Stimulated activated effector memory CD8-positive, alpha-beta T cell treated with anti-CD3 and anti-CD28 coated beads, Interleukin-12 subunit alpha, Interleukin-12 subunit beta, amount 100 ng/mL, for 72 hours (primary cell): ENCODE measurements at regions not wholly inside any gene's neighbourhood (a gene's known extent, or its start where the extent isn't known, plus 50 kb on each side); places are given as distances from the start of the nearest gene placed in this dataset.
"Not testable (repeated sequence)": the region's sequence is repeated elsewhere in the genome, so short reads cannot be mapped to it uniquely, and the experiment has no call there.

Experiments used
- ATAC-seq: fragments of 150-1000 bp; cut with Tn5 transposase; 2 replicates; pipeline ENCODE4 v1.10.0; 2021
- DNase-seq, 2 donors: peaks; one replicate each; pipeline ENCODE4 v3.0.0; 2021 to 2022; ENCODE audit warnings: low spot score in 2 of 2
- H3K27ac Mint-ChIP-seq: one replicate; pipeline ENCODE4 v1.8.0; 2022; ENCODE audit warnings: mild to moderate bottlenecking, mixed read lengths
- H3K36me3 Mint-ChIP-seq: one replicate; pipeline ENCODE4 v1.8.0; 2022; ENCODE audit warnings: mild to moderate bottlenecking, mixed read lengths
- H3K4me1 Mint-ChIP-seq: one replicate; pipeline ENCODE4 v1.8.0; 2022; ENCODE audit warnings: mixed read lengths
- H3K4me3 Mint-ChIP-seq: one replicate; pipeline ENCODE4 v1.8.0; 2022; ENCODE audit warnings: mild to moderate bottlenecking, mixed read lengths
- H3K9me3 Mint-ChIP-seq: one replicate; pipeline ENCODE4 v1.8.0; 2022; ENCODE audit warnings: mixed read lengths

DNA sequence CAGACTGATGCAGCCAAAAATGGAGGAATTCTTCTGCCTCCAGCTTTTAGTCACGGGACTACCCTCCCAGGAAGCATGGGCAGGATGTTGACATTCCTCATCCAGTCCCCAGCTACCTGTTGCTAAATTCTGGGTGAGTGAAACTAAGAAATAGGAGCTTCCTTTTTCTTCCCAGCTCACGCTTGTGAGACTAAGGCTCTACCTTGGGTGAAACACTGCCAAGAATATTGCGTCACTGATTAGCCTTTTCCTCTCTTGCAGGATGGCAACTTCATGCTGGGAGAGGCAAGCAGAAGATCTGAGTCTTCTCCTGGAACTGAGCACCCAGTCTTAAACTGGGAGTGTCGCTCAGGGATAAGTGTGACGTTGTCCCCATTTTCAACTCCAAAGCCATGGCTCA lies 59.7 kb downstream of the RNU2-63P start:
- H3K36me3 Mint-ChIP-seq, H3K4me3 Mint-ChIP-seq, H3K27ac Mint-ChIP-seq, H3K9me3 Mint-ChIP-seq, H3K4me1 Mint-ChIP-seq, ATAC-seq, DNase-seq: not testable (repeated sequence)

DNA sequence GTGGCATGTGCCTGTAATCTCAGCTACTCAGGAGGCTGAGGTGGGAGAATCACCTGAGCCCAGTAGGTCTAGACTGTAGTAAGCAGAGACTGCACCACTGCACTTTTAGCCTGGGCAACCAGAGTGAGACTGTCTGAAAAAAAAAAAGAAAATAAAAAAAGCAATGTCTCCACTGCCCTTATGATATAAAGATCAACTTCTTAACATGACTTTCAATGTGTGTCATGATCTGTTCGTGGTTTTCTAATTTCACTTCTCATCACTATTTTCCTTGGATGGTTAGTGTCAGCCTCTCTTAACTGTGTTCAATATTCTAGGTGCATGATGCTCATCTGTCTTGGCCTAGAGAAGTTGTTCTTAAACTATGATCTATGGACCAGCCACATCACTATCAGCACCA lies 67.3 kb downstream of the RNU2-63P start:
- not testable (repeated sequence) for H3K27ac Mint-ChIP-seq, H3K4me1 Mint-ChIP-seq, H3K36me3 Mint-ChIP-seq, DNase-seq, H3K4me3 Mint-ChIP-seq, H3K9me3 Mint-ChIP-seq
- ATAC-seq, result peak; percentile 70

DNA sequence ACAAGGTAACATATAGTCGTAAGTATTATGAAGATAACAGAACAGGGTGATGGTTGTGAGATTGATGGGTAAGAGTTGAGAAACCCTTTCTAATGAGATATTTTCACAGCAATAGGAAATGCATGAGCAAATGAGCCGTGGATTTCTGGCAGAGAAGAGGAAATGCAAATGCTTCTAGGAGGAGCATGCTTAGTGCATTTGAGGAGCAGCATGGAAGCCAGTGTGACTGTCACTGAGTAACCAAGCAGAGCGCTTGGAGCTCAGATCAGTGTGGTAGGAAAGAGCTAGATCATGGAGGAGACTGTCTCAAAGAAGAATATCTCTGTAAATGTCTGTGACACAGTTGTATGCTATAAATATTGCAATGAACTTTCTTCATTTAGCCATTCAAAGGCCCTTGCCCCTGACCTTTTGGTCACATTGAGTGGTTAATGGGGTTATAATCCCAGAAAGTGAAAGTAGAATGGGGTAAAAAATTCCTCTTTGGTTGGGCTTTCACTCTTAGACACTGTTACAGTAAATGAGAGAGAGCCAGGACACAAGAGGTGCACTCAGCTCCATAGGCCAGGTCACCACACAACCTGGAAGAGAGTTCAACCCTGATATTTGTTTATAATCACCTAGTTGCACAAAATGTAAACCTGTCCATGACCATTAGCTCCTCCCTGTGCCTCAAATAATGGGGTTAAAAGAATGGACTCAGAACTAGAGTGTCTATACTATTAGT lies 69.5 kb downstream of the RNU2-63P start:
- H3K9me3 Mint-ChIP-seq, H3K4me1 Mint-ChIP-seq, H3K36me3 Mint-ChIP-seq, ATAC-seq, DNase-seq, H3K27ac Mint-ChIP-seq, H3K4me3 Mint-ChIP-seq: not testable (repeated sequence)

DNA sequence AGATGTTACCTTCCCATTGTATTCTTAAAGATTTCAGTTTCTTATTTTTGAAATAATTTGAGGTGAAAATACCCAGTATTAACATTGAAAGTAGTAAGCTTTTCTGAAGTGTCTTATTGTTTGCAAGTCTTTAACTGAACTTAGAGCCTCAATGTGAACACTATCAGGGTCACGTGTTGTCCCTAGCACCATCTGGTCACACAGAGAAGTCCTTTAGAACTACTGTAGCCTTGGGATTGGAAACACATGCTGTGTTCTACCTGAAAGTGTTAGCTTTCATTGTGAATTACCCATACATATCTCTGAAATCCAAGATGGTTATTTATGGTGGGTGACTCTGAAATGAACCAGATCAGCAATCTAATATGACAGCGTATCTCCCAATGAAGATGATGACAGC lies 77.0 kb downstream of the RNU2-63P start:
- not testable (repeated sequence) for H3K4me1 Mint-ChIP-seq, ATAC-seq, H3K27ac Mint-ChIP-seq, H3K9me3 Mint-ChIP-seq, H3K4me3 Mint-ChIP-seq, H3K36me3 Mint-ChIP-seq, DNase-seq

DNA sequence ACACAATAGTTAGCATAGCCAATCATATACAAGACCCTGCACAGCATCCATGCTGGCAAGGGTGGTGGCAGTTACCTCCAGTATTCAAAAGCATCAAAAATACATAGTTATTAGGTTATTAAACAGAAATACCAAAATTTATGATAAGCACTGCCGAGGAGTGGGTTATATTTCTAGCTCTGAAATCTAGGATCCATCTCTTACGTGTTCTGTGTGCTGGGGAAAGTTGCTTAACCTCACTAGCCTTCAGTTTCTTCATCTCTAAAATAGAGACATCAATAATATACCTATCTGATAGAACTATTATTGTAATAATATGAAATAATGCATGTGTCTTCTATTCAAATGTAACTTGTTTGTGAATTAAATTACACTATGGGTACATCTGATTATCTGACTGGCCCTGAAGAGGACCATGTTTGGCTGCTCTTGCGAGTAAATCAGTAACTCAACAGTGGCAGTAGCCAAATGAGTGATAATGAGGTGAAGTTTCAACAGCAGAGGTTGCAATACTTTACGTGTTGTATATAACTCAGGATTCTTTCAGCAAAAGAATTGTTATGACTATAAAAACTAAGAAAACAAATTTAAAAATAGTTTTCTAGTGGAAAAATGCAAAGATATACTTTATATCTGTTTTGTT lies 93.5 kb upstream of the RGPD2 start:
- not testable (repeated sequence) for H3K27ac Mint-ChIP-seq, DNase-seq, H3K36me3 Mint-ChIP-seq, ATAC-seq, H3K9me3 Mint-ChIP-seq, H3K4me3 Mint-ChIP-seq, H3K4me1 Mint-ChIP-seq

DNA sequence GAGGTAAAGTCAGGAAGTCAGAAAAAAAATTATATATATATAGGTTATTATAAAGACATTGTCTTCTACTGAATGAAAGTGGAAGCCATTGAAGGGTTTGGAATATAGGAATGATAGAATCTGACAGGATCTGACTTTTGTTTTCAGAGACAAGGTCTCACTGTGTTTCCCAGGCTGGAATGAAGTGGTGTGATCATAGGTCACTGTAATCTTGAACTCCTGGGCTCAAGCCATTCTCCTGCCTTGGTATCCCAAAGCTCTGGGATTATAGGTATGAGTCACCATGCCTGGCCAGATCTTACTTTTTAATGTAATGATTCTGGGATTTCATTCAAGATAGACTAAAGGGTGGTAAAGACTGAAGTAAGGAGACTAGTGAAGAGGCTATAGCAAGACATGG lies 91.6 kb upstream of the RGPD2 start:
- not testable (repeated sequence) for H3K36me3 Mint-ChIP-seq, ATAC-seq, H3K9me3 Mint-ChIP-seq, H3K27ac Mint-ChIP-seq, H3K4me3 Mint-ChIP-seq, DNase-seq, H3K4me1 Mint-ChIP-seq

DNA sequence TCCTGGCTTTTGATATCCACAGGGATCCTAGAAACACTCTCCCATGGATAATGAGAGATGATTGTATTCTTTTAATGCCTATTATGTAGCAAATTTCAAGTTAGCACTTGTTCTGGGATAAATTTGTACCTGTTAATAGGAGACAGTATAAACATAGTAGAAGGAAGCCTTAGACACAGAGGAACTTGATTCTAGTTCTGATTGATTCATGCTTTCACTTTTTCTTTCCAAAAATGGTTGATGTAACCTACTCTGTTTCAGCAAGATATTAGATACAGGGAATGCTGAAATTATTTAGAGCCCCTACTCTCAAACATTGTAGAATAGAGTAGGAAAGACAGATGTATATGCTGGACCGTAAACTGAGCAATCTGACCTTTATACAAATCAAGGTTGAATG lies 85.3 kb upstream of the RGPD2 start:
- H3K9me3 Mint-ChIP-seq, DNase-seq, ATAC-seq, H3K27ac Mint-ChIP-seq, H3K36me3 Mint-ChIP-seq, H3K4me3 Mint-ChIP-seq, H3K4me1 Mint-ChIP-seq: not testable (repeated sequence)

DNA sequence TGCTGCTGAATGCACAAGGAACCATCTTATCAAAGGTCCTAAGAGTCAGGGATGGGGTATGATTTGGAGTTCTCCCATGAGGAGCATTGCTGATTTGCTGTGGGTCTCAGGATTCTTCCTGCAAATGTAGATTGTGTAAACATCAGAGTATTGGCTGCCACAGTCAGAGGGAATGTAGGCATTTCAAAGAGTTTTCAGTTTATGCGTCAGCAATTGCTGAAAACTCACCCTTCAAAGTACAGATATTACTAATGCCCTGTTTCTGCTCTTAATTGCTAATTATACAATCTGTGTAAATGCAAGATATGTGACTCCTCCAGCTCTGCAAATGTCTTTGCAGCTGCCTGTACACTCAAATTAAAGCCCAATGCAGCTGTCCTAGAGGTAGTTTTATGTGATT lies 83.4 kb upstream of the RGPD2 start:
- DNase-seq, result not testable (repeated sequence)

DNA sequence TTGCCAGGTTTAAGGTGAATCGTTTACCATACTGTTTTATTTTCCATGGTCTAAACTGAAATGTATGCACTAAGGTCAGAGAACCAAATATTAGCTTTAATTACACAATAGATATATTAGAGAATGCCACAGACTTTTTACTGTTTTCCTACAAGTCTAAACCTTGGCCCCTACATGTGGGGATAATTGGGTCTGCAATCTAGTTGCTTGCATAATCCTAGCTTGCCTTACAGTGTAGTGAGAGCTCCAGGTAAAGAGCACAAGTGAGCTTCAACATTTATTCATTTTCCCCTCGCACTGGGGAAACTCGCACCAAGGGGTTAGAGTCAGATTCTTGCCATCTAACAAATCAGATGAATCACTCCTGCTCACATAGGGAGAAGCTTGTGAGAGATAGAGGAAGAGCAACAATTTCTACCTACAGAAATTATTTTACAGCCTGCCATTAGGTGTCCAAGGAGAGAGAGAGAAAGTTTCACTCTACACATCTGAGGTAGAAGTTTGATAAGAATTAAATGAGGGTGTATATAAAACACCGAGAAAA lies 82.0 kb upstream of the RGPD2 start:
- not testable (repeated sequence) for H3K4me1 Mint-ChIP-seq, H3K27ac Mint-ChIP-seq, DNase-seq, H3K36me3 Mint-ChIP-seq, H3K4me3 Mint-ChIP-seq, H3K9me3 Mint-ChIP-seq
- ATAC-seq, result peak; percentile 33

More for the DNA sequence above, 83.4 kb upstream of the RGPD2 start:
- H3K4me3 Mint-ChIP-seq, H3K9me3 Mint-ChIP-seq, H3K4me1 Mint-ChIP-seq, H3K36me3 Mint-ChIP-seq, H3K27ac Mint-ChIP-seq: not testable (repeated sequence)
- peak; percentile 91 for ATAC-seq

DNA sequence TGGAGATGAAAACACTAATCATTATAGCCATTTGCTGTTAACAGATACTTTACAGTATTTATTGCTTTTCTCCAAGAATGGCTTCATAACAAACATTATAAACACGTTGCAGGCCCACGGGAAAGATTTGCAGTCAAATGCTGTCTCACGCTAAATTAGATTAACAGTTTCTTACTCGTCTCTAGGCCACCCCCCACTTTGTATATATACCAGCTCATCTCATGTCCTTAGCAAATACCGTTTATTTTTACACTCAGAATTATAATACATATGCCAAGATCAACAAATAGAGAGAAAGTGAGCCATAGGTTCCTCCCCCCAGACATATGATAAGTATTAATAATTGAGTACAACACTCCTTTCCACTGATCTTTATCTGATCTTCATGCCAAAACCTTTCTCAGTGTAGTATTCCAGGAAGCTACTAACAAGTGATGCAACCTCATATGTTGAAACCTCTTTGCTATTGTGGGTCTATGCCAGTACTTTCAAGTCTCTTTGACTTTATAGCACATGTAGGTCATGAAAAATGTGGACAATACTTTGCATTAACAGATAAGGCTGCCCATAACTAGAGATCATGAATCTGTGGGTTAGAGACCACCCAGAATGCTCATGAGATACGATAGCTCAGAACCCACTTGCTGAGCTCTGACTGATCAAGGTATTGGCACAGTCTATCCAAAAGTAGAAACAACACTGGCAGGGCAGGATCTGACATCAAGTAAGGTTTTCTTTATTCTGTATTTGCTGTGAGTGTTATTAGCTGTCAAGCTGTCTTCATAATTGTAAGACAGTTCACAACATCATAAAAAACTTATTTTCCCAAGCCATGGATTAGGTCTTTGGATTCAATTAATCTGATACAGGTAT lies 77.9 kb upstream of the RGPD2 start:
- H3K36me3 Mint-ChIP-seq, ATAC-seq, H3K4me3 Mint-ChIP-seq, DNase-seq, H3K27ac Mint-ChIP-seq, H3K9me3 Mint-ChIP-seq, H3K4me1 Mint-ChIP-seq: not testable (repeated sequence)

DNA sequence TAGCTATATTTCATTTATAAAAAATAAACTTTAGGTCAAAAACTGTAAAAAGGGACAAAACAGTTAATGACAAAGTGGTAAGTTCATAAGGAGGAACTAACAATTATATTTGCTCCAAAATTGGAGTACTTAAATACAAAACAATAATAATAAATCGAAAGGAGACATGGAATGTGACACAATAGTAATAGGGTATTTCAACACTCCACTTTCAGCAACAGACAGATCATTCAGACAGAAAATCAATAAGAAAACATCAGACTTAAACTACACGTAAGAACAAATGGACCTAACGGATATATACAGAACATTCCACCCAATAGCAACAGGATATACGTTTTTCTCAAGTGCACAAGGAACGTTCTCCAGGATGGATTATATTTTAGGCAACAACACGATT lies 58.1 kb upstream of the RGPD2 start:
- H3K4me1 Mint-ChIP-seq, ATAC-seq, DNase-seq, H3K9me3 Mint-ChIP-seq, H3K36me3 Mint-ChIP-seq, H3K27ac Mint-ChIP-seq, H3K4me3 Mint-ChIP-seq: not testable (repeated sequence)
